BE2C (cell line): ENCODE measurements at regions not wholly inside any gene's neighbourhood (a gene's known extent, or its start where the extent isn't known, plus 50 kb on each side); places are given as distances from the start of the nearest gene placed in this dataset.
"Not testable (repeated sequence)": the region's sequence is repeated elsewhere in the genome, so short reads cannot be mapped to it uniquely, and the experiment has no call there.

ENCODE experiments used
- DNase-seq: peaks from one replicate; pipeline ENCODE4 v3.0.0-alpha.2; 2020
- H3K27me3 ChIP-seq: fragments of 250-450 bp; sonication (Bioruptor Pico); 2 replicates; pipeline ENCODE4 v1.5.1; 2020; ENCODE audit warnings: mild to moderate bottlenecking
- H3K36me3 ChIP-seq: fragments of 250-450 bp; sonication (Bioruptor Pico); 2 replicates; pipeline ENCODE4 v1.5.1; 2020; ENCODE audit warnings: mild to moderate bottlenecking
- H3K4me1 ChIP-seq: fragments of 250-450 bp; sonication (Bioruptor Pico); 2 replicates; pipeline ENCODE4 v1.5.1; 2020
- H3K4me3 ChIP-seq: 2 replicates; pipeline ENCODE4 v1.5.1; 2011; ENCODE audit warnings: low read depth, low read length
- H3K9me3 ChIP-seq: fragments of 250-450 bp; sonication (Bioruptor Pico); 2 replicates; pipeline ENCODE4 v1.5.1; 2020
- TF ChIP-seq, protein P1 (sequence below): IDR thresholded peaks from 2 replicates; pipeline ENCODE4 v1.5.1; 2012; ENCODE audit warnings: mild to moderate bottlenecking, low read depth, low read length

- H3K4me3 ChIP-seq, H3K9me3 ChIP-seq, DNase-seq, H3K27me3 ChIP-seq, H3K4me1 ChIP-seq, H3K36me3 ChIP-seq: not testable (repeated sequence)
Observed at GRCh38 chr7:128561116-128561722, 84.7 kb downstream of the METTL2B start.

GRCh38 chr7:128562795-128563194, 86.2 kb downstream of the METTL2B start:
- H3K4me3 ChIP-seq, H3K9me3 ChIP-seq, H3K4me1 ChIP-seq, DNase-seq, H3K36me3 ChIP-seq, H3K27me3 ChIP-seq: not testable (repeated sequence)

- not testable (repeated sequence) for H3K4me1 ChIP-seq, DNase-seq, H3K27me3 ChIP-seq, H3K36me3 ChIP-seq, H3K9me3 ChIP-seq, H3K4me3 ChIP-seq
Observed at GRCh38 chr7:128564123-128564700, 87.7 kb downstream of the METTL2B start.

GRCh38 chr7:128564932-128565864, 88.7 kb downstream of the METTL2B start:
- not testable (repeated sequence) for H3K27me3 ChIP-seq, H3K36me3 ChIP-seq, DNase-seq, H3K4me3 ChIP-seq, H3K4me1 ChIP-seq, H3K9me3 ChIP-seq

DNA sequence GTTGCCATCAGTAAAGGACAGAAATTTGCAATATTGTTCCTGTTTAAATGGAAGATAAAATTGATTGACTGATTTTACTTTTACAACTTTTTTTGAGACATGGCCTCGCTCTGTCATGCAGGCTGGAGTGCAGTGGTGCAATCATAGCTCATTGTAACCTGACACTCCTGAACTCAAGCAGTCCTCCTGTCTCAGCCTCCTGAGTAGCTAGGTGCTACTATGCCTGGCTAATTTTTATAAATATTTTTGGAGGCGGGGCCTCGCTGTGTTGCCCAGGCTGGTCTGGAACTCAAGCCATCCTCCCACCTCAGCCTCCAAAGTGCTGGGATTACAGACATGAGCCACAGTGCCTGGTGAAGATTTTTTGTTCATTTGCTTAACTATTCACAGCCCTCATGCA, 96.8 kb upstream of the GARIN1A start:
- not testable (repeated sequence) for H3K27me3 ChIP-seq, H3K4me1 ChIP-seq, DNase-seq, H3K9me3 ChIP-seq, H3K36me3 ChIP-seq, H3K4me3 ChIP-seq

DNA sequence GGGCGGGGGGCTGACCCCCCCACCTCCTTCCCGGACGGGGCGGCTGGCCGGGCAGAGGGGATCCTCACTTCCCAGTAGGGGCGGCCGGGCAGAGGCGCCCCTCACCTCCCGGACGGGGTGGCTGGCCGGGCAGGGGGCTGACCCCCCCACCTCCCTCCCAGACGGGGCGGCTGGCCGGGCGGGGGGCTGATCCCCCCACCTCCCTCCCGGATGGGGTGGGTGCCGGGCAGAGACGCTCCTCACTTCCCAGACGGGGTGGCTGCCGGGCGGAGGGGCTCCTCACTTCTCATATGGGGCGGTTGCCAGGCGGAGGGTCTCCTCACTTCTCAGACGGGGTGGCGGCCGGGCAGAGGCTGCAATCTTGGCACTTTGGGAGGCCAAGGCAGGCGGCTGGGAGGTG, 95.1 kb upstream of the GARIN1A start:
- H3K9me3 ChIP-seq, H3K36me3 ChIP-seq, H3K4me1 ChIP-seq, H3K4me3 ChIP-seq, DNase-seq, H3K27me3 ChIP-seq: not testable (repeated sequence)

DNA sequence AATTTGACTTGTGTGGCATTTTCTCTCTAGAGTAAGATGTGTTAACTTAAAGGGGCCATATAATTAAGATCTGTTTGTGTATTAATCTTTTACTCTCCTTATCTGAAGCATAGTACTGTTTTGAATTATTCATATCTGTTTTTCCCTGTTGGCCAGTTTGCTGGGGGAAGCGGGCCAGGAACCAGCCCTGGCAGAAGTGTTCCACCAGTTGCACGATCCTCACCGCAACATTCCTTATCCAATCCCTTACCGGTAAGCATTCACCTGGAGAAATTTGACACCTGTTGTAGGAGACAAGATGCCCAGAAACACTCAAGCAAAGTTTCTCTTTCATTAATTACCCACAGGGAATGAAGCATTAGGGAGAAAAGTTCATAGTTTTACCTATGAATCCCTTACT, 92.2 kb upstream of the GARIN1A start:
- H3K9me3 ChIP-seq, H3K4me1 ChIP-seq, H3K27me3 ChIP-seq, DNase-seq, H3K4me3 ChIP-seq, H3K36me3 ChIP-seq: not testable (repeated sequence)

GRCh38 chr7:128581100-128581499, 91.0 kb upstream of the GARIN1A start:
- not testable (repeated sequence) for H3K4me1 ChIP-seq, H3K9me3 ChIP-seq, DNase-seq, H3K36me3 ChIP-seq, H3K4me3 ChIP-seq, H3K27me3 ChIP-seq

GRCh38 chr7:128581825-128582561, 90.1 kb upstream of the GARIN1A start:
- not testable (repeated sequence) for H3K4me1 ChIP-seq, H3K36me3 ChIP-seq, H3K9me3 ChIP-seq, DNase-seq, H3K4me3 ChIP-seq, H3K27me3 ChIP-seq

DNA sequence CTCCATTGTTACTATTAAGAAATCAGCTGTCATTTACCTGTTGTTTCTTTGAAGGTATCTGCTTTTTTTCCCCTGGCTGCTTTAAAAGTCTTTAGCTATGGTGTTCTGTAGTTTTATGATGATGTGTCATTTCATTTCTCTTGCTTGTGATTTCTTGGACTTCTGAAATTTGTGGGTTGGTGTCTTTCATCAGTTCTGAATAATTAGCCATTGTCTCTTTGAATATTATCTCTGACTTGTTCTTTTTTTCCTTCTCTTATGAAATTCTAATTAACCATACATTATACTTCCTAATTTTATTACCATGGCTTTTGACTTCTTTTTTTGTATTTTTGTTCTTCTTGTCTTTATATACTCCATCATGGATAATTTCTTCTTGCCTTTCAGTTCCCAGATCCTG, 85.4 kb upstream of the GARIN1A start:
- H3K4me1 ChIP-seq, H3K36me3 ChIP-seq, H3K27me3 ChIP-seq, DNase-seq, H3K4me3 ChIP-seq, H3K9me3 ChIP-seq: not testable (repeated sequence)

- Histone ChIP-seq H3K4me1 (no peaks in the 10 kb centered on the region), H3K36me3 (no peaks in the 10 kb centered on the region; the same call in 1 of the 2 replicates), H3K4me3 (no peak overlapping the region), H3K27me3 (no peaks in the 10 kb centered on the region), H3K9me3 (no peaks in the 10 kb centered on the region)
- TF ChIP-seq, protein P1, sequence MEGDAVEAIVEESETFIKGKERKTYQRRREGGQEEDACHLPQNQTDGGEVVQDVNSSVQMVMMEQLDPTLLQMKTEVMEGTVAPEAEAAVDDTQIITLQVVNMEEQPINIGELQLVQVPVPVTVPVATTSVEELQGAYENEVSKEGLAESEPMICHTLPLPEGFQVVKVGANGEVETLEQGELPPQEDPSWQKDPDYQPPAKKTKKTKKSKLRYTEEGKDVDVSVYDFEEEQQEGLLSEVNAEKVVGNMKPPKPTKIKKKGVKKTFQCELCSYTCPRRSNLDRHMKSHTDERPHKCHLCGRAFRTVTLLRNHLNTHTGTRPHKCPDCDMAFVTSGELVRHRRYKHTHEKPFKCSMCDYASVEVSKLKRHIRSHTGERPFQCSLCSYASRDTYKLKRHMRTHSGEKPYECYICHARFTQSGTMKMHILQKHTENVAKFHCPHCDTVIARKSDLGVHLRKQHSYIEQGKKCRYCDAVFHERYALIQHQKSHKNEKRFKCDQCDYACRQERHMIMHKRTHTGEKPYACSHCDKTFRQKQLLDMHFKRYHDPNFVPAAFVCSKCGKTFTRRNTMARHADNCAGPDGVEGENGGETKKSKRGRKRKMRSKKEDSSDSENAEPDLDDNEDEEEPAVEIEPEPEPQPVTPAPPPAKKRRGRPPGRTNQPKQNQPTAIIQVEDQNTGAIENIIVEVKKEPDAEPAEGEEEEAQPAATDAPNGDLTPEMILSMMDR = no peak
- DNase-seq = peak; percentile 25
Observed at GRCh38 chr7:128591705-128592104, 80.4 kb upstream of the GARIN1A start.

DNA sequence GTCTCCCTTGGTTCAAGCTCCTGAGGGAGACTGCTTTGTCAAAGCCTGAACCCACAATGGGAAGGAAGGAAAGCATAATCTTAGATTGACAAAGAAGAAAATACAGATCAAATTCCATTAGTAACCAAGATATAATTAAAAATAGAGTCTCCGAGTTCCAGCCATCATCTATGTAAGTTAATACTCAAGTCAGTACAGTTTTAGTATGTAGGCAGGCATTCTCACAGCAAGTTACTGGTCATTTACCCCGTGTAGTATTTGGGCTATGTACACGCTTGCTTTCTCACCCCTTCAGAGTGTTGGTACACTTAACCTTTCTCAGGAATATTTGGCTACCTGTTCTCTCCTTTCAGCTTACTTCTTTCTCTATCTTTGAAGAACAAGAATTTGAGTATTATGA, 79.9 kb upstream of the GARIN1A start:
- not testable (repeated sequence) for H3K27me3 ChIP-seq, DNase-seq, H3K36me3 ChIP-seq

DNA sequence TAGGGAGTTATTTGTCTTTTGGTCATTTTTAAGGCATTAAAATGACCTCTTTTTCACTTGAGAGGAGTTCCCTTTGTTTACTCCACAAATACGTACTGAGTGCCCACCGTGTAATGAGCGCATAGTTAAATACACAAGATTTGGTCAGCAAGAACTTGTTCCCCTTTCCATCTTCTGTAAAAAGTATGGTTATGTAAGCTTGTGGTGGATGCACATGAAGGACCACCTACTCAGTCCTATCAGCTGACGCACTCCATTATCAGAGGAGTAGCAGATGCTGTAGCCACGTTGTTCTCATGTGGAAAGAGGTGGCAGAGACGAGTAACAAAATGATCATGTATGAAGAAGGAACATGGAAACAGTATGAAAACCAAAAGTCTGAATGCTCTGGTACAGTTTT, 78.0 kb upstream of the GARIN1A start:
- not testable (repeated sequence) for H3K9me3 ChIP-seq, H3K36me3 ChIP-seq, H3K4me1 ChIP-seq, H3K27me3 ChIP-seq, H3K4me3 ChIP-seq, DNase-seq

More for the DNA sequence above, 79.9 kb upstream of the GARIN1A start:
- not testable (repeated sequence) for H3K4me1 ChIP-seq, H3K4me3 ChIP-seq, H3K9me3 ChIP-seq

- H3K4me3 ChIP-seq, H3K27me3 ChIP-seq, DNase-seq, H3K36me3 ChIP-seq, H3K9me3 ChIP-seq, H3K4me1 ChIP-seq: not testable (repeated sequence)
Observed at GRCh38 chr7:128596336-128597128, 75.6 kb upstream of the GARIN1A start.
